Activated CD8-positive, alpha-beta memory T cell treated with anti-CD3 and anti-CD28 coated beads, Interleukin-2, amount 10 ng/mL, durations not matched to agents 7 days and 5 days (primary cell): ENCODE measurements at regions not wholly inside any gene's neighbourhood (a gene's known extent, or its start where the extent isn't known, plus 50 kb on each side); places are given as distances from the start of the nearest gene placed in this dataset.

Source experiments
- ATAC-seq: fragments of 150-1000 bp; cut with Tn5 transposase; one replicate; pipeline ENCODE4 v1.10.0; 2021; ENCODE audit warnings: moderate library complexity
- CTCF ChIA-PET: fragments of 350-600 bp; sonication (Branson Sonifier 250); formaldehyde crosslinking; loops from one replicate; lab custom pipeline; 2021; ENCODE audit warnings: antibody characterized with exemption; lab: Charles Lee
- DNase-seq: peaks from one replicate; pipeline ENCODE4 v3.0.0-alpha.2; 2020
- H3K27ac Mint-ChIP-seq: one replicate; pipeline ENCODE4 v1.8.0; 2021; ENCODE audit warnings: mild to moderate bottlenecking, mixed read lengths
- H3K27me3 Mint-ChIP-seq: one replicate; pipeline ENCODE4 v1.8.0; 2021; ENCODE audit warnings: mixed read lengths
- H3K36me3 Mint-ChIP-seq: one replicate; pipeline ENCODE4 v1.8.0; 2021; ENCODE audit warnings: mild to moderate bottlenecking, mixed read lengths
- H3K4me1 Mint-ChIP-seq: one replicate; pipeline ENCODE4 v1.8.0; 2021; ENCODE audit warnings: mixed read lengths
- H3K4me3 Mint-ChIP-seq: one replicate; pipeline ENCODE4 v1.8.0; 2021; ENCODE audit warnings: mild to moderate bottlenecking, moderate library complexity, mixed read lengths
- H3K9me3 Mint-ChIP-seq: one replicate; pipeline ENCODE4 v1.8.0; 2022; ENCODE audit warnings: low read depth, mixed read lengths

- Mint-ChIP-seq H3K36me3 (no peaks in the 10 kb centered on the region), H3K27ac (no peak overlapping the region), H3K4me1 (no peaks in the 10 kb centered on the region), H3K27me3 (no peaks in the 10 kb centered on the region), H3K9me3 (no peaks in the 10 kb centered on the region), H3K4me3 (no peak overlapping the region)
- ATAC-seq (no peak), DNase-seq (no peak)
- CTCF ChIA-PET: no interaction called here
Observed at GRCh38 chr2:145598434-145598833, 1078.5 kb upstream of the ZEB2 start.

- DNase-seq (no peak), ATAC-seq (no peak)
- Mint-ChIP-seq H3K9me3 (no peaks in the 10 kb centered on the region), H3K27ac (no peak overlapping the region), H3K36me3 (no peaks in the 10 kb centered on the region), H3K4me1 (no peaks in the 10 kb centered on the region), H3K4me3 (no peak overlapping the region), H3K27me3 (no peaks in the 10 kb centered on the region)
- CTCF ChIA-PET: no interaction called here
Observed at GRCh38 chr2:145597809-145598208, 1077.9 kb upstream of the ZEB2 start.

GRCh38 chr2:145597006-145597405 lies 1077.1 kb upstream of the ZEB2 start:
- H3K9me3 Mint-ChIP-seq: no peaks in the 10 kb centered on the region
- ATAC-seq (no peak), DNase-seq (no peak)
- H3K36me3 Mint-ChIP-seq: no peaks in the 10 kb centered on the region
- H3K27me3 Mint-ChIP-seq: no peaks in the 10 kb centered on the region
- H3K4me1 Mint-ChIP-seq: no peaks in the 10 kb centered on the region
- no peak overlapping the region for H3K27ac Mint-ChIP-seq
- H3K4me3 Mint-ChIP-seq: no peak overlapping the region
- CTCF ChIA-PET: no interaction called here

GRCh38 chr2:145596416-145596815 lies 1076.5 kb upstream of the ZEB2 start:
- DNase-seq: no peak
- no peak overlapping the region for H3K27ac Mint-ChIP-seq
- H3K4me1 Mint-ChIP-seq: no peaks in the 10 kb centered on the region
- no peaks in the 10 kb centered on the region for H3K27me3 Mint-ChIP-seq
- H3K36me3 Mint-ChIP-seq: no peaks in the 10 kb centered on the region
- ATAC-seq: no peak
- H3K4me3 Mint-ChIP-seq: no peak overlapping the region
- CTCF ChIA-PET: no interaction called here
- no peaks in the 10 kb centered on the region for H3K9me3 Mint-ChIP-seq

GRCh38 chr2:145595296-145595695 lies 1075.4 kb upstream of the ZEB2 start:
- H3K4me3 Mint-ChIP-seq: no peak overlapping the region

GRCh38 chr2:145593991-145594614 lies 1074.2 kb upstream of the ZEB2 start:
- ATAC-seq (no peak), DNase-seq (no peak)
- no peak overlapping the region for H3K4me3 Mint-ChIP-seq
- no peaks in the 10 kb centered on the region for H3K27me3 Mint-ChIP-seq
- CTCF ChIA-PET: no interaction called here
- H3K4me1 Mint-ChIP-seq: no peaks in the 10 kb centered on the region
- H3K9me3 Mint-ChIP-seq: no peaks in the 10 kb centered on the region
- no peak overlapping the region for H3K27ac Mint-ChIP-seq
- no peaks in the 10 kb centered on the region for H3K36me3 Mint-ChIP-seq

More at GRCh38 chr2:145595296-145595695, 1075.4 kb upstream of the ZEB2 start:
- DNase-seq (no peak), ATAC-seq (no peak)
- Mint-ChIP-seq H3K9me3 (no peaks in the 10 kb centered on the region), H3K36me3 (no peaks in the 10 kb centered on the region), H3K27ac (no peak overlapping the region), H3K4me1 (no peaks in the 10 kb centered on the region), H3K27me3 (no peaks in the 10 kb centered on the region)
- CTCF ChIA-PET: no interaction called here

GRCh38 chr2:145593280-145593679 lies 1073.4 kb upstream of the ZEB2 start:
- H3K27ac Mint-ChIP-seq: no peak overlapping the region
- DNase-seq (no peak), ATAC-seq (no peak)
- H3K27me3 Mint-ChIP-seq: no peaks in the 10 kb centered on the region
- no peaks in the 10 kb centered on the region for H3K36me3 Mint-ChIP-seq
- no peaks in the 10 kb centered on the region for H3K4me1 Mint-ChIP-seq
- CTCF ChIA-PET: no interaction called here
- no peaks in the 10 kb centered on the region for H3K9me3 Mint-ChIP-seq
- H3K4me3 Mint-ChIP-seq: no peak overlapping the region

- no peaks in the 10 kb centered on the region for H3K36me3 Mint-ChIP-seq
- H3K27me3 Mint-ChIP-seq: no peaks in the 10 kb centered on the region
- no peaks in the 10 kb centered on the region for H3K4me1 Mint-ChIP-seq
- no peak overlapping the region for H3K27ac Mint-ChIP-seq
- H3K9me3 Mint-ChIP-seq: no peaks in the 10 kb centered on the region
- ATAC-seq: no peak
- H3K4me3 Mint-ChIP-seq: no peak overlapping the region
- DNase-seq: no peak
- CTCF ChIA-PET: no interaction called here
Observed at GRCh38 chr2:145592361-145592760, 1072.4 kb upstream of the ZEB2 start.

- CTCF ChIA-PET: no interaction called here
Observed at GRCh38 chr2:145591109-145591809, 1071.3 kb upstream of the ZEB2 start.

GRCh38 chr2:145587922-145588321 lies 1068.0 kb upstream of the ZEB2 start:
- CTCF ChIA-PET: no interaction called here
- H3K27ac Mint-ChIP-seq: no peak overlapping the region
- H3K27me3 Mint-ChIP-seq: no peaks in the 10 kb centered on the region
- no peak for ATAC-seq
- DNase-seq: no peak
- no peaks in the 10 kb centered on the region for H3K4me1 Mint-ChIP-seq
- no peaks in the 10 kb centered on the region for H3K9me3 Mint-ChIP-seq
- no peaks in the 10 kb centered on the region for H3K36me3 Mint-ChIP-seq
- no peak overlapping the region for H3K4me3 Mint-ChIP-seq

More at GRCh38 chr2:145591109-145591809, 1071.3 kb upstream of the ZEB2 start:
- Mint-ChIP-seq H3K9me3 (no peaks in the 10 kb centered on the region), H3K4me3 (no peak overlapping the region), H3K27me3 (no peaks in the 10 kb centered on the region), H3K4me1 (no peaks in the 10 kb centered on the region), H3K36me3 (no peaks in the 10 kb centered on the region), H3K27ac (no peak overlapping the region)
- no peak for DNase-seq
- ATAC-seq: no peak

- Mint-ChIP-seq H3K9me3 (peaks cover 3% of the 10 kb centered on the region), H3K27ac (no peak overlapping the region), H3K4me1 (no peaks in the 10 kb centered on the region), H3K36me3 (no peaks in the 10 kb centered on the region), H3K4me3 (no peak overlapping the region), H3K27me3 (no peaks in the 10 kb centered on the region)
- no peak for ATAC-seq
- DNase-seq: no peak
- CTCF ChIA-PET: no interaction called here
Observed at GRCh38 chr2:145584353-145584752, 1064.4 kb upstream of the ZEB2 start.

GRCh38 chr2:145573608-145574007 lies 1053.7 kb upstream of the ZEB2 start:
- Mint-ChIP-seq H3K27ac (no peak overlapping the region), H3K36me3 (no peaks in the 10 kb centered on the region), H3K4me1 (no peaks in the 10 kb centered on the region), H3K9me3 (no peaks in the 10 kb centered on the region), H3K27me3 (no peaks in the 10 kb centered on the region), H3K4me3 (no peak overlapping the region)
- CTCF ChIA-PET: no interaction called here
- ATAC-seq (no peak), DNase-seq (no peak)

GRCh38 chr2:145572238-145572637 lies 1052.3 kb upstream of the ZEB2 start:
- DNase-seq (no peak), ATAC-seq (no peak)
- Mint-ChIP-seq H3K27me3 (no peaks in the 10 kb centered on the region), H3K27ac (no peak overlapping the region), H3K4me3 (no peak overlapping the region), H3K9me3 (no peaks in the 10 kb centered on the region), H3K4me1 (no peaks in the 10 kb centered on the region), H3K36me3 (no peaks in the 10 kb centered on the region)
- CTCF ChIA-PET: no interaction called here

- CTCF ChIA-PET: interaction anchor here (0.8 kb wide), 1 partner anchor 9 kb away, joined by 3 read pairs; no protein-coding TSS in a partner anchor
- no peaks in the 10 kb centered on the region for H3K9me3 Mint-ChIP-seq
- H3K27ac Mint-ChIP-seq: no peak overlapping the region
- ATAC-seq: no peak
- H3K36me3 Mint-ChIP-seq: no peaks in the 10 kb centered on the region
- no peaks in the 10 kb centered on the region for H3K4me1 Mint-ChIP-seq
- DNase-seq: no peak
- H3K4me3 Mint-ChIP-seq: no peak overlapping the region
- no peaks in the 10 kb centered on the region for H3K27me3 Mint-ChIP-seq
Observed at GRCh38 chr2:145569108-145569507, 1049.2 kb upstream of the ZEB2 start.
